ENCODE measurements at regions not wholly inside any gene's neighbourhood (a gene's known extent, or its start where the extent isn't known, plus 50 kb on each side); places are given as distances from the start of the nearest gene placed in this dataset.

- H3K27ac Mint-ChIP-seq, result no peak overlapping the region
- H3K9me3 Mint-ChIP-seq, result no peaks in the 10 kb centered on the region
- Histone ChIP-seq H3F3A (replicated peaks; ENCODE audit: low read depth) (no peaks in the 10 kb centered on the region), H3K4me2 (no peak overlapping the region), H3K27ac (ENCODE audit: low read depth) (no peak overlapping the region), H3K27me3 (ENCODE audit: insufficient read depth) (no peaks in the 10 kb centered on the region), H2AFZ (no peak overlapping the region), H3K36me3 (ENCODE audit: insufficient read depth) (no peaks in the 10 kb centered on the region), H4K20me1 (replicated peaks; ENCODE audit: insufficient read depth) (no peaks in the 10 kb centered on the region), H3K79me2 (replicated peaks; ENCODE audit: insufficient read depth) (no peaks in the 10 kb centered on the region), H3K4me3 (no peak overlapping the region), H3K4me1 (ENCODE audit: insufficient read depth) (no peaks in the 10 kb centered on the region), H3K9me2 (ENCODE audit: insufficient read depth) (no peaks in the 10 kb centered on the region)
- H3K36me3 Mint-ChIP-seq (ENCODE audit: low read depth), result no peaks in the 10 kb centered on the region
- DNase-seq (ENCODE audit: low spot score), result no peak
- peaks cover 2% of the 10 kb centered on the region for H3K27me3 Mint-ChIP-seq (ENCODE audit: insufficient read depth, low read depth, poor library complexity)
- no peaks in the 10 kb centered on the region for H3K4me1 Mint-ChIP-seq
- no peak for ATAC-seq
- no peak overlapping the region for H3K4me3 Mint-ChIP-seq
- no peak for TF ChIP-seq JUNB (IDR thresholded peaks at IDR 0.05; ENCODE audit: unreplicated experiment)
- TF ChIP-seq ZNF462 (CRISPR knock-in tag; IDR thresholded peaks at IDR 0.05), result no peak
- TF ChIP-seq ZNF114 (CRISPR knock-in tag; IDR thresholded peaks at IDR 0.05), result no peak
- TF ChIP-seq REST (IDR thresholded peaks at IDR 0.05; ENCODE audit: unreplicated experiment), result no peak
- no peak for TF ChIP-seq ZNF331 (CRISPR knock-in tag; IDR thresholded peaks at IDR 0.05; ENCODE audit: low read depth)
- TF ChIP-seq CREB1 (CRISPR knock-in tag; IDR thresholded peaks at IDR 0.05; ENCODE audit: low read depth), result no peak
- no peak for TF ChIP-seq ETS1 (IDR thresholded peaks at IDR 0.05)
- TF ChIP-seq CTCF (conservative IDR thresholded peaks at IDR 0.05; ENCODE audit: low read depth in 2 of 2), result no peak
- no peak for TF ChIP-seq STAT1 (IDR thresholded peaks at IDR 0.05; ENCODE audit: unreplicated experiment)
- TF ChIP-seq EZH2phosphoT487 (IDR thresholded peaks at IDR 0.05; ENCODE audit: unreplicated experiment), result no peak
- TF ChIP-seq POLR2AphosphoS5 (IDR thresholded peaks at IDR 0.05; ENCODE audit: low read depth), result no peak
- TF ChIP-seq NANOG (IDR thresholded peaks at IDR 0.05; ENCODE audit: borderline replicate concordance), result no peak
- TF ChIP-seq EZH2 (IDR thresholded peaks at IDR 0.05; ENCODE audit: low read depth, unreplicated experiment), result no peak
Measured at GRCh38 chr14:83282706-83283105, 1749.1 kb upstream of the SEL1L start.

Measured in GM23338 (cell line).